ENCODE measurements at regions not wholly inside any gene's neighbourhood (a gene's known extent, or its start where the extent isn't known, plus 50 kb on each side); places are given as distances from the start of the nearest gene placed in this dataset.
"Not testable (repeated sequence)": the region's sequence is repeated elsewhere in the genome, so short reads cannot be mapped to it uniquely, and the experiment has no call there.

- DNase-seq, result no peak
- H3K9me3 Mint-ChIP-seq, result no peaks in the 10 kb centered on the region
- no peaks in the 10 kb centered on the region for H3K36me3 Mint-ChIP-seq
- peaks cover 11 to 13% (median 11%) of the 10 kb centered on the region in 3 donors for H3K4me1 Mint-ChIP-seq
- H3K4me3 Mint-ChIP-seq, result no peak overlapping the region
- POLR2A ChIA-PET, result no interaction called here
- H3K4me3 ChIP-seq (ENCODE audit: low read length), result no peak overlapping the region
- no peaks in the 10 kb centered on the region for H3K27me3 Mint-ChIP-seq
- CTCF ChIA-PET, result no interaction called here
- no peak overlapping the region for H3K27ac Mint-ChIP-seq
- no peaks in the 10 kb centered on the region for H3K36me3 ChIP-seq (ENCODE audit: insufficient read depth, low read length)
- no peak overlapping the region for H3K27ac ChIP-seq (ENCODE audit: low read depth, low read length)
- no peaks in the 10 kb centered on the region for H3K9me3 ChIP-seq (ENCODE audit: low read length)
- peaks cover 12% of the 10 kb centered on the region for H3K4me1 ChIP-seq (ENCODE audit: insufficient read depth, low read length)
- no peaks in the 10 kb centered on the region for H3K27me3 ChIP-seq (ENCODE audit: insufficient read depth, low read length, poor library complexity, severe bottlenecking)
These were observed 240.2 kb upstream of the GLRA1 start for GRCh38 chr5:152164860-152165259.

DNA sequence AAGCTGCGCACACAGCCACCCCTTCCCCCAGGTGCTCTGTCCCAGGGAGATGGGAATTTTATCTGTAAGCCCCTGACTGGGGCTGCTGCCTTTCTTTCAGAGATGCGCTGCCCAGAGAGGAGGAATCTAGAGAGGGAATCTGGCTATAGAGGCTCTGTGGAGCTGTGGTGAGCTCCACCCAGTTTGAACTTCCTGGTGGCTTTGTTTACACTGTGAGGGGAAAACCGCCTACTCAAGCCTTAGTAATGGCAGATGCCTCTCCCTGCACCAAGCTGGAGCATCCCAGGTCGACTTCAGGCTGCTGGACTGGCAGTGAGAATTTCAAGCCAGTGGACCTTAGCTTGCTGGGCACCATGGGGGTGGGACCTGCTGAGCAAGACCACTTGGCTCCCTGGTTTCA, 235.2 kb upstream of the GLRA1 start:
- POLR2A ChIA-PET, result not testable (repeated sequence)

GRCh38 chr5:152154452-152154851, 229.8 kb upstream of the GLRA1 start:
- H3K4me1 Mint-ChIP-seq; H3K27ac Mint-ChIP-seq; H3K4me3 ChIP-seq (ENCODE audit: low read length); POLR2A ChIA-PET; H3K4me3 Mint-ChIP-seq; H3K27ac ChIP-seq (ENCODE audit: low read depth, low read length); H3K27me3 Mint-ChIP-seq; H3K27me3 ChIP-seq (ENCODE audit: insufficient read depth, low read length, poor library complexity, severe bottlenecking); H3K4me1 ChIP-seq (ENCODE audit: insufficient read depth, low read length); H3K9me3 ChIP-seq (ENCODE audit: low read length); H3K36me3 ChIP-seq (ENCODE audit: insufficient read depth, low read length); DNase-seq: not testable (repeated sequence)
- Mint-ChIP-seq H3K9me3 (peaks cover 7 to 32% (median 21%) of the 10 kb centered on the region in 5 donors), H3K36me3 (peaks cover 0 to 14% (median 2%) of the 10 kb centered on the region in 3 donors)
- CTCF ChIA-PET, result interaction anchor here (1.0 kb wide), 1 partner anchor 329 kb away, joined by 3 read pairs; no protein-coding TSS in a partner anchor

More for the DNA sequence above, 235.2 kb upstream of the GLRA1 start:
- H3K9me3 ChIP-seq (ENCODE audit: low read length); H3K36me3 ChIP-seq (ENCODE audit: insufficient read depth, low read length); DNase-seq; H3K27me3 ChIP-seq (ENCODE audit: insufficient read depth, low read length, poor library complexity, severe bottlenecking); H3K27me3 Mint-ChIP-seq; H3K27ac ChIP-seq (ENCODE audit: low read depth, low read length); H3K4me3 ChIP-seq (ENCODE audit: low read length): not testable (repeated sequence)
- H3K27ac Mint-ChIP-seq, result peak overlapping the region in 3 of 8 donors; percentile 12 to 89 (median 24)
- H3K4me1 Mint-ChIP-seq, result peaks cover 20 to 24% (median 20%) of the 10 kb centered on the region in 3 donors
- peaks cover 20% of the 10 kb centered on the region for H3K4me1 ChIP-seq (ENCODE audit: insufficient read depth, low read length)
- peaks cover 0 to 14% (median 2%) of the 10 kb centered on the region in 3 donors for H3K36me3 Mint-ChIP-seq
- H3K9me3 Mint-ChIP-seq, result peaks cover 7 to 31% (median 18%) of the 10 kb centered on the region in 5 donors
- CTCF ChIA-PET, result interaction anchor here (0.9 to 2.8 kb wide), 2 partner anchors 17 to 20 kb away, joined by 3 to 12 read pairs; no protein-coding TSS in a partner anchor
- peak overlapping the region in 4 of 7 donors; percentile 30 to 40 (median 37) for H3K4me3 Mint-ChIP-seq

DNA sequence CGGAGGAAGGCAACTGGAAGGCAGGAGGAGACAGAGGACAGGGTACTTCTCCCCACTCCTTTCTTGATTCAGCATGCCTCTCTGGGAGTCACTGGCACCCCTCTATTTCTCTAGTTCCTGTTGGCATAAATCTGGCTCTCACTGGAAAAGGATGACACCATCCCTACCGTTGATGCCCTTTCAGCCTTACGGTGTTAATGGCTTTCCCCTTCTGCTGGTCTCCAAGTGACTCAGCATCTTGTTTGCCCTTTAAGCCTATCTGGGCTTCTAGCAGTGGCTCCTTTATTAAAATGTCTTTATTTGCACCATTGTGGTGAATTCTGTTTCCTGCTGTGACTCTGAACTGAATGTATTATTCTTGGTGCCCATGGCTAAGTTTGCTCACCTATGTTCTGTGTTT, 227.3 kb upstream of the GLRA1 start:
- DNase-seq, result no peak
- H3K36me3 Mint-ChIP-seq, result peaks cover 0 to under 1% (median 0%) of the 10 kb centered on the region in 3 donors
- H3K9me3 Mint-ChIP-seq, result peaks cover 1 to 19% (median 6%) of the 10 kb centered on the region in 5 donors
- no peak overlapping the region for H3K4me3 ChIP-seq (ENCODE audit: low read length)
- no peak overlapping the region for H3K27ac Mint-ChIP-seq
- H3K4me1 ChIP-seq (ENCODE audit: insufficient read depth, low read length), result no peaks in the 10 kb centered on the region
- no peak overlapping the region for H3K27ac ChIP-seq (ENCODE audit: low read depth, low read length)
- CTCF ChIA-PET, result no interaction called here
- no peak overlapping the region for H3K4me3 Mint-ChIP-seq
- POLR2A ChIA-PET, result no interaction called here
- no peaks in the 10 kb centered on the region for H3K36me3 ChIP-seq (ENCODE audit: insufficient read depth, low read length)
- H3K4me1 Mint-ChIP-seq, result no peaks in the 10 kb centered on the region
- no peaks in the 10 kb centered on the region for H3K9me3 ChIP-seq (ENCODE audit: low read length)
- no peaks in the 10 kb centered on the region for H3K27me3 ChIP-seq (ENCODE audit: insufficient read depth, low read length, poor library complexity, severe bottlenecking)
- H3K27me3 Mint-ChIP-seq, result peaks cover 0 to 2% of the 10 kb centered on the region in 2 donors

GRCh38 chr5:152151113-152151512, 226.5 kb upstream of the GLRA1 start:
- Histone ChIP-seq H3K27me3 (ENCODE audit: insufficient read depth, low read length, poor library complexity, severe bottlenecking) (no peaks in the 10 kb centered on the region), H3K4me3 (ENCODE audit: low read length) (no peak overlapping the region), H3K27ac (ENCODE audit: low read depth, low read length) (no peak overlapping the region), H3K36me3 (ENCODE audit: insufficient read depth, low read length) (no peaks in the 10 kb centered on the region), H3K4me1 (ENCODE audit: insufficient read depth, low read length) (no peaks in the 10 kb centered on the region), H3K9me3 (ENCODE audit: low read length) (no peaks in the 10 kb centered on the region)
- Mint-ChIP-seq H3K9me3 (peaks cover 0 to 13% (median 5%) of the 10 kb centered on the region in 5 donors), H3K4me1 (no peaks in the 10 kb centered on the region), H3K27ac (no peak overlapping the region), H3K4me3 (no peak overlapping the region), H3K27me3 (no peaks in the 10 kb centered on the region), H3K36me3 (no peaks in the 10 kb centered on the region)
- DNase-seq, result no peak
- CTCF ChIA-PET, result no interaction called here
- POLR2A ChIA-PET, result no interaction called here

GRCh38 chr5:152147286-152147685, 222.6 kb upstream of the GLRA1 start:
- no peaks in the 10 kb centered on the region for H3K9me3 Mint-ChIP-seq
- ChIA-PET POLR2A (no interaction called here), CTCF (interaction anchor here (9.2 kb wide), 1 partner anchor 319 kb away, joined by 147 read pairs; no protein-coding TSS in a partner anchor)
- H3K36me3 ChIP-seq (ENCODE audit: insufficient read depth, low read length), result no peaks in the 10 kb centered on the region
- H3K27me3 ChIP-seq (ENCODE audit: insufficient read depth, low read length, poor library complexity, severe bottlenecking), result no peaks in the 10 kb centered on the region
- H3K4me1 ChIP-seq (ENCODE audit: insufficient read depth, low read length), result no peaks in the 10 kb centered on the region
- no peak for DNase-seq
- no peaks in the 10 kb centered on the region for H3K36me3 Mint-ChIP-seq
- no peaks in the 10 kb centered on the region for H3K27me3 Mint-ChIP-seq
- H3K4me1 Mint-ChIP-seq, result no peaks in the 10 kb centered on the region
- no peak overlapping the region for H3K27ac Mint-ChIP-seq
- no peaks in the 10 kb centered on the region for H3K9me3 ChIP-seq (ENCODE audit: low read length)
- H3K4me3 ChIP-seq (ENCODE audit: low read length), result no peak overlapping the region
- H3K4me3 Mint-ChIP-seq, result no peak overlapping the region
- H3K27ac ChIP-seq (ENCODE audit: low read depth, low read length), result no peak overlapping the region

- DNase-seq, result no peak
These were observed 221.9 kb upstream of the GLRA1 start for GRCh38 chr5:152146566-152146965.

GRCh38 chr5:152144556-152144955, 219.9 kb upstream of the GLRA1 start:
- Histone ChIP-seq H3K9me3 (ENCODE audit: low read length) (no peaks in the 10 kb centered on the region), H3K27me3 (ENCODE audit: insufficient read depth, low read length, poor library complexity, severe bottlenecking) (no peaks in the 10 kb centered on the region), H3K4me1 (ENCODE audit: insufficient read depth, low read length) (no peaks in the 10 kb centered on the region), H3K27ac (ENCODE audit: low read depth, low read length) (no peak overlapping the region), H3K36me3 (ENCODE audit: insufficient read depth, low read length) (no peaks in the 10 kb centered on the region), H3K4me3 (ENCODE audit: low read length) (no peak overlapping the region)
- Mint-ChIP-seq H3K4me3 (no peak overlapping the region), H3K9me3 (no peaks in the 10 kb centered on the region), H3K27me3 (no peaks in the 10 kb centered on the region), H3K4me1 (no peaks in the 10 kb centered on the region), H3K36me3 (no peaks in the 10 kb centered on the region), H3K27ac (no peak overlapping the region)
- POLR2A ChIA-PET, result no interaction called here
- CTCF ChIA-PET, result interaction anchor here (3.0 to 9.2 kb wide), 2 partner anchors 316 to 486 kb away, joined by 13 to 147 read pairs; no protein-coding TSS in a partner anchor
- DNase-seq, result no peak

More at GRCh38 chr5:152146566-152146965, 221.9 kb upstream of the GLRA1 start:
- H3K27ac Mint-ChIP-seq, result no peak overlapping the region
- H3K9me3 ChIP-seq (ENCODE audit: low read length), result no peaks in the 10 kb centered on the region
- H3K27ac ChIP-seq (ENCODE audit: low read depth, low read length), result no peak overlapping the region
- CTCF ChIA-PET, result interaction anchor here (9.2 kb wide), 1 partner anchor 318 kb away, joined by 147 read pairs; no protein-coding TSS in a partner anchor
- no peaks in the 10 kb centered on the region for H3K27me3 ChIP-seq (ENCODE audit: insufficient read depth, low read length, poor library complexity, severe bottlenecking)
- no peaks in the 10 kb centered on the region for H3K9me3 Mint-ChIP-seq
- no peak overlapping the region for H3K4me3 ChIP-seq (ENCODE audit: low read length)
- POLR2A ChIA-PET, result no interaction called here
- H3K4me1 ChIP-seq (ENCODE audit: insufficient read depth, low read length), result no peaks in the 10 kb centered on the region
- H3K36me3 ChIP-seq (ENCODE audit: insufficient read depth, low read length), result no peaks in the 10 kb centered on the region
- H3K27me3 Mint-ChIP-seq, result no peaks in the 10 kb centered on the region
- no peak overlapping the region for H3K4me3 Mint-ChIP-seq
- no peaks in the 10 kb centered on the region for H3K4me1 Mint-ChIP-seq
- no peaks in the 10 kb centered on the region for H3K36me3 Mint-ChIP-seq
